ENCODE measurements at regions not wholly inside any gene's neighbourhood (a gene's known extent, or its start where the extent isn't known, plus 50 kb on each side); places are given as distances from the start of the nearest gene placed in this dataset.
"Not testable (repeated sequence)": the region's sequence is repeated elsewhere in the genome, so short reads cannot be mapped to it uniquely, and the experiment has no call there.

DNA sequence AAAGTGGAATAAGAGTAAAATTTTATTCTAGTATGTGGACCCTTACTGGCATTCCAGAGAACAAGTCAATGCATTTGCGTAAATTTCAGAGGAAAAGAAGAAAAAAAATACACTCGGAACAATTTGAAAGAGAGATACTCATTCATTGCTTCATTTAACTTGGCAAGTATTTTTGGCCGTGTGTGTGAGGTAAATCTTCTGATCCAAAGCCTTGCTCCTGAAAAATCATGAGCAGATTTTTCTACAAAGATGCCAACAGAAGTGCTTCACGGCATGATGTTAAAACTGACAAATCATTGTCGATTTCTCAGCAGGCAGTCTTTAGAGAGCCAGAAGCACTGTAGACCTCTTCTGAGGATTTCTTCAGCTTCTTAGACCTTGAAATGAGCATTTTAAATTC, 194.0 kb downstream of the COX18 start:
- no peak for DNase-seq

DNA sequence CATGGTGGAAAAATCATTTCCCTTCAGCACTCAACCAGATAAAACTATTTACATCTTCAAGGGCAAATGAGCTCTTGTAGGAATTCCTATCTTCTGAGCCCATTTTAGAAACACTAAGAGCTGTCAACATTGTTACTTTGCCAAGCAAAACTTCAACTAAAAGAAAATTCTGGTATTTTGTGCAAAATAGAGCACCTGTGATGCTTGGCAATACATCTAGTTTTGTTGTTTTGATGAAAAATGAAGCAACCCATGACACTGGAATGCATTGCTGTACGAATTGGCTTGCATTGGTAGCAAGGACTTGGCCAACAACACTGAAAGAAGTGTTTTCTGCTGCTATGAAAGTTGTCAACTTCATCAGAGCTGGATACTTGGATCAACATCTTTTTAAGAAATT, 194.4 kb downstream of the COX18 start:
- no peak for DNase-seq

DNA sequence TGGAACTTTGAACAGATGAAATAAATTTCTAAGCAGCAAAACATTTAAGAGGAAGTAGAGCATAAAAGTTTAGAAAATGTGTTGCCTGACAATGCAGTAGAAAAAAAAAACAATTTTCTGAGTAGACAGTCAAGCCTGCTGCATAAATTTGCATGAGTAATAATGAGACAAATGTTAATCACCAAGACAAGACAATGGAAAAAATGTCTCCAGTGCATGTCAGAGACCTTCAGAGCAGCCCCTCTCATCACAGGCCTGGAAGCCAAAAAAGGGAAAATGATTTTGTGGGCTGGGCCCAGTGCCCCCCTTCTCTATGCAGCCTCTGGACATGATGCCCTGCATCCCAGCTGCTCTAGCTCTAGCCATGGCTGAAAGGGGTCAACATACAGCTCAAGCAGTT, 204.6 kb downstream of the COX18 start:
- DNase-seq = no peak

DNA sequence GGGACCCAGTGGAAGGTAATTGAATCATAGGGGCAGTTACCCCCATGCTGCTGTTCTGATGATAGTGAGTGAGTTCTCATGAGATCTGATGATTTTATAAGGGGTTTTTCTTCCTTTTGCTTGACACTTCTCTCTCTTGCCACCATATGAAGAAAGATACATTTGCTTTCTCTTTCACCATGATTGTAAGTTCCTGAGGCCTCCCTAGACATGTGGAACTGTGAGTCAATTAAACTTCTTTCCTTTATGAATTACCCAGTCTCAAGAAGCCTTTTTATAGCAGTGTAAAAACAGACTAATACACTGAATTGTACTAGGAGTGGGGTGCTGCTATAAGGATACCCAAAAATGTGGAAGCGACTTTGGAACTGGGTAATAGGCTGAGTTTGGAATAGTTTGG, 205.2 kb downstream of the COX18 start:
- not testable (repeated sequence) for DNase-seq

DNA sequence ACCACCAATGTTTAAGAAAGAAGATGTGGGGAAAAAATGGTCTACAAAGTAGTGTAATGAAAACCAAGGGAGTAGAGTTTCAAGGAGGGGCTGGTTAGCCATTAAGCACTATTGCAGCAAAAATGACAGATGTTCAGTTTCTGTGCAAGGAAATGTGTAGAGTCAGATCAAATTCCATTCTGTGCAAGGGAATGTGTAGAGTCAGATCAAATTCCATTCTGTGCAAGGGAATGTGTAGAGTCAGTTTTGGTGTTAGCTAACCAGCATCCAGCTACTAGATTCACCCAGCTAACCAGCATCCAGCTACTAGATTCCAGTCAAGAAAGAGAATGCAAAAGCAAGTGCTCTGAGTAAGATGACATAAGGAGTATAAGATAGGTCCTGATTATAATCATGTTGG, 208.8 kb downstream of the COX18 start:
- no peak for DNase-seq

DNA sequence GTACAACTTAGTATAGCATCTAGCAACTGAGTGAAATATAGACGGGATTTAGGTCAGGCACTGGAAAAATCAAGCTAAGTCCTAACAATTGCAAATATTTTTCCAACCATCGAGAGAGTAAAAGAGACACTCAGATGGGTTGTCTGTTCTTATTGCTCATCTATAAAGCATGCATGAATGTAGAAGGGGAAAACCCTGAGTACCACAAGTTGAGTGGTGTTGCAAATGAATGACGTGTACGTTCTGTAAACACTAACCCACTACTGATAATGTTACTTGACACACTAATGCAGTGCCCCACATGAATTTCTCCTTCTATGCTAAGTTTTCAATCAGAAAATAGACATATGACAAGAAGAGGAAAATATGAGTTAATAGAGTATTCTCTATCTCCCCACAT, 211.2 kb downstream of the COX18 start:
- no peak for DNase-seq

DNA sequence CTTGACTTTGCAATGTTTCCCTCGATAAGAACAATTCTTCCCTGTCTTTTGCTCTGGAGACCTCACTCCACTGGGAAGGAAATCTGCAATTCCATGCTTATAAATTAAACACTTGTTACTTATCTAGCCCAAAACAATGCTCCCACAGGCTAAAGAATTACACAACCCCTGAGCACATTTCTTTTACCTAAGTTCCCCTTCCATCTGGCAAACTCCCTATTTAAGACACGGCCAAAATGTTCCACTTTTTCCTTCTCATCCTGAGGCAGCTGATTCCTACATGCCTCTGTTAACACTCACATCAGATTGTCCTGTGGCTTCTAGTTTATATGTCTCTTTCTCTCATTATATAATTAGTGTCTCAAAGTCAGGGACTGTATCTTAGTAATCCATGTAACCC, 211.7 kb downstream of the COX18 start:
- no peak for DNase-seq

DNA sequence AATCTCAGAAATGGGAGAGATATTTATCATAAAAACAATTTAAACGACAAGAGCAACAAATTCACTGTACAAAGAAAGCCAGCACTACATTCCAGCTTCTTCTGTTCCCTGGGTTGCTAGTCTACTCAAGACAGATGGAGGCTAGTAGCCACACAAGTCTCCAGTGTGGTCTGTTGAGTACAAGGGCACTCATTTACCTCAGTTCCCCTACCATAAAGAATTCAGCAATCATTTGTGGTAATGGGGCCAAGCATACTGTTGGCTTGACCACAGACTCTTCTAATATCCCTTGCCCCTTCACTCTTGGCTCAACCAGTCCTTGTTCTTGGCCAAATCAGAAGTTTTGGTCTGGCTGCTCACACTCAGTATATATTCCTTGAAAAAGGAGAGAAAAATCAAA, 212.3 kb downstream of the COX18 start:
- DNase-seq = no peak

DNA sequence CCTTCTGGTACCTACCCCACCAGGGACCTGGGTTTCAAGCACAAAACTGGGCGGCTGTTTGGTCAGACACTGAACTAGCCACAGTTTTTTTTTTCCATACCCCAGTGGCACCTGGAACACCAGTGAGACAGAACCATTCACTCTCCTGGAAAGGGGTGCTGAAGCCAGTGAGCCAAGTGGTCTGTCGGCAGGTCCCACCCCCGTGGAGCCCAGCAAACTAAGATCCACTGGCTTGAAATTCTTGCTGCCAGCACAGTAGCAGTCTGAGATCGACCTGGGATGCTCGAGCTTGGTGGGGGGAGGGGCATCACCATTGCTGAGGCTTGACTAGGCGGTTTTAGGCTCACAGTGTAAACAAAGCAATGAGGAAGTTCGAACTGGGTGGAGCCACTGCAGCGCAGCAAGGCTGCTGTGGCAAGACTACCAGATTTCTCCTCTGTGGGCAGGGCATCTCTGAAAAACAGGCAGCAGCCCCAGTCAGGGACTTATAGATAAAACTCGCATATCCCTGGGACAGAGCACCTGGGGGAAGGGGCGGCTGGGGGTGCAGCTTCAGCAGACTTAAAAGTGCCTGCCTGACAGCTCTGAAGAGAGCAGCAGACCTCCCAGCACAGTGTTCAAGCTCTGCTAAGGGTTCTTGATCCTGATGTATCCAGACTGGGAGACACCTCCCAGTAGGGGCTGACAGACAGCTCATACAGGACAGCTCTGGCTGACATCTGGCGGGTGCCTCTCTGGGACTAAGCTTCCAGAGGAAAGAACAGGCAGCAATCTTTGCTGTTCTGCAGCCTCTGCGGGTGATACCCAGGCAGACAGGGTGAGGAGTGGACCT, 223.0 kb downstream of the COX18 start:
- no peak for DNase-seq

DNA sequence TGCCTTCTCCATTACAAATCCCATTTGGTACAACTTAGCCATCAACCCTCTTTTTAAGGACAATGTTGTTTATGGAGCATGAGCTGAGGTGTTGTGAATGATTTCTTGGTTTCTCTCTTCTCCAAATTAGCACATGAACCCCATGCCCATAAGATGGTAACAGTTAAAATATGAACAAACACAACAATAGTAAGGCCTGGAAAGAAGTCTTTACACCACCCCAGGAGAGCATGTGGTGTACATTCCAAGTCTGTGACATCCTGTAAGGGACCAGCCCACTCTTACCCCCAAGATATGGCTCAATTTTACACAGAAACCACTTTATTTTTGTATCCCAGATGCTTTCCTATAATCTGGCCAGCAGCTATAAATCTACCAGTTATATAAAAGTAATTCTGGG, 226.1 kb downstream of the COX18 start:
- DNase-seq = no peak

DNA sequence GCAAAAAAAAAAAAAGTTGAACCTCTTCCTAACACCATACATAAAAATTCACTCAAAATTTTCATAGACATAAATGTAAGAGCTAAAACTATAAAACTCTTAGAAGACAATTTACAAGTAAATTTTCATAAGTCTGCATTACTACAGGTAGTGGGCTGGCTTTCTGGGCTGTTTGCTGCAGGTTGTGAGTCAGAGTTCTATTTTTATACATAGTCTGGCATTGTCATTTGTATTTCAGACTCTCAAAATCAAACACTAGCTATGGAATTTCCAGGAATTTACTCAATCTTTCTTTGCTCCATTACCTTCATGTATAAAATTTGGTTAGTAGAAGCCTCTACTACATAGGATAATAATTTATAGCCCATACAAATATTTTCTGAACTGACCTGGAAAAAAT, 227.2 kb downstream of the COX18 start:
- no peak for DNase-seq

DNA sequence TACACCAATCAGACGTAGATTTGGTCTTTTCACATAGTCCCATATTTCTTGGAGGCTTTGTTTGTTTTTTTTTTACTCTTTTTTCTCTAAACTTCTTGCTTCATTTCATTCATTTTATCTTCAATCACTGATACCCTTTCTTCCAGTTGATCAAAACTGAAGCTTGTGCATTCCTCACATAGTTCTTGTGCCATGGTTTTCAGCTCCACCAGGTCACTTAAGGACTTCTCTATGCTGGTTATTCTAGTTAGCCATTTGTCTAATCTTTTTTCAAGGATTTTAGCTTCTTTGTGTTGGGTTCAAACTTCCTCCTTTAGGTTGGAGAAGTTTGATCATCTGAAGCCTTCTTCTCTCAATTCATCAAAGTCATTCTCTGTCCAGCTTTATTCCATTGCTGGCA, 229.3 kb downstream of the COX18 start:
- DNase-seq = not testable (repeated sequence)

DNA sequence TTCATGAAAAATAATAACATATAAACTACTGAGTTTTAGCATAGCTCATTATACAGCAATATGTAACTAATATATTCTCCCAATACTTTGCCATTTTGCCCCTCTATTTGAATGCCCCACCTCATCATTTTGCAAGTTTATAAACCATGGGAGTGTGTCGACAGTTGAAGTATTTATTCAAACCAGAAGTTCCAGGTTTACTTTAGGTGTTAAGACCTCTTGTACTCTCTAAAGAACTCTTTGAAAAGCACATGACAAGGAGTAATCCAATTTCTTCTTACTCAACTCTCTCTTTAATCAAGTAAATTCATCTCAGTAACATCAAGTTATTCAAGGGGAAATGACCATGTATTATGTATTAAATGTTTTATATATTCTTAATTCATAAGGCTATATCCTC, 240.7 kb downstream of the COX18 start:
- DNase-seq = no peak

DNA sequence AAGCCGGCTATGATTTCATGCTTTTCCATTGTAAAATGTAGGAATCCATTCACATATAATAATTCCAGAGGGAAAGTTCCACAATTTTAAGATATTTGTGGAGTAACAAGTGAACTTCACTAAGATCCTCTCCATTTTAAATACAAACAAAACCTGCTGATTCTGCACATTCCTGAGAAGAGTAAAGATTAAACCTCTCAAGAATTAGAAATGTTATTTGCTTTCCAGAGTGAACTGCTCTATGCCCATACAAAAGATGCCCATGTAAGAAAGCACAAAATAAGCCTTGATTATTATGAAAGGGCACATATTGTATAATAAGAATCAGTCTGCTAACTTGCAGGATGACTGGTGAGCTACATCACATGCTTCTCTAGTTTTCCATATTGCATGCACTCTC, 241.5 kb downstream of the COX18 start:
- DNase-seq = no peak

DNA sequence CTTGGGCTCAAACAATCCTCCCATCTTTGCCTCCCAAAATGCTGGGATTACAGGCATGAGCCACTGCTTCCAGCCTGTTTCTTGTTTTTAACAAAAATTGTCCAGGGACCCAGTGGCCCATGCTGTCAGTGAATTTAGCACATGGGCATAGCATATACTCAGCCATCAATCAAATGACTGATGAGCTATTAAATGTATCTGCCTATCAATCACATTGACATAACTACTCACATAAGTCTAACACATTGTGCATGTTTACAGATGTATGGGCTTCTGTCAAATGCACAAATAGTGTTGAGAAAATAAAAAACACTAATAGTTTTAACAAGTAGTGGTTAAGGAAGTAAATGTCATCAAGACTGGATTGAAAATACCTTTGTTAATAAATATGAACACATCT, 249.4 kb downstream of the COX18 start:
- no peak for DNase-seq

DNA sequence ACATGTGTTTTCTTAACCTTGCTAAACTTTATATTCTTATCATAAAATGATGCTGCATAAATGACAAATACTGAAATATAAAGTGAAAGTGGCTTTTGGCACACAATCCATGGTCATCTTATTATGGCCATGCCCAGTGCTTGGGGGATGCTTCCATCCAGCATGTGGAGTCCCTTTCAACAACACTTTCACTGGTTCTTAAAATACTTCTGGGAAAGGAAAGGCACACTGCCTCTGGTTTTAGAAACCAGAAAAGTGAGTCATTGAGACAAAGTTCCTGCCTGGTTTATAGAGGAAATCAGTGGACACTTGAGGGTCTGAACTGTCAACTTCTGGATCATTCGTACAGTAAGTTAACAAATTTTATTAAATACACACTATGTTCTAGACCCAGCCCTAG, 248.0 kb upstream of the ADAMTS3 start:
- no peak for DNase-seq

DNA sequence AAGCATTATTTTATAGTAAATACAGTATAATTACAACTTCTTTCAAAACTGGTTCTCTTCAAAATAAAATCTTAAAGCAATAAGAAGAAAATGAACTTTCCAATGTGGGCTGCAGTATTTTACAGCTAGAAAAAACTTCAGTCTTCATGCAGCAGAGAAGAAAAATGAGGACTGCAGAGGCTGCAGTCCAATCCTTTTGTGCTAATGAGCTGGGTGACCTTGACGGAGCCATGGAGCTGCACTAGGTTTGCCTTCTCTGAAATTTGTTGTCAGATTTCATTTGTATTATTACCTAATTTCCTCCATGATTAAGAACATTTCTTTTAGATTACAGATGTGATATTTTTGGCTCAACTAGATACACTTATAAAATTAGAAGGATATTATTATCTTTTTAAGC, 245.2 kb upstream of the ADAMTS3 start:
- DNase-seq = no peak

DNA sequence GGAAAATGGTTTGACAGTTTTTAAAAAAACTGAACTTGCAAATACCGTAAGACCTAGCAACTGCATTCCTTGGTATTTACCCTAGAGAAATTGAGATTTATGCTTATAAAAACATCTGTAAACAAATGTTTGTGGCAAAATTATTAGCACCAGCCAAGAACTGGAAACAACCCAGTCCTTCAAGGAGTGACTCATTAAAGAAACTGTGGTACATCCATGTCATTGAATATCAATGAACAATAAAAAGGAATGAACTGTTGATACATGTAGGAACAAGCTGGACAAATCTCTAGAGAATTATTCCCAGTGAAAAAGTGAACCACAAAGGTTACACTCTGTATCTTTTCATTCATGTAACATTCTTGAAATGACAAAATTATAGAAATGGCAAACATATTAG, 240.2 kb upstream of the ADAMTS3 start:
- DNase-seq = no peak

DNA sequence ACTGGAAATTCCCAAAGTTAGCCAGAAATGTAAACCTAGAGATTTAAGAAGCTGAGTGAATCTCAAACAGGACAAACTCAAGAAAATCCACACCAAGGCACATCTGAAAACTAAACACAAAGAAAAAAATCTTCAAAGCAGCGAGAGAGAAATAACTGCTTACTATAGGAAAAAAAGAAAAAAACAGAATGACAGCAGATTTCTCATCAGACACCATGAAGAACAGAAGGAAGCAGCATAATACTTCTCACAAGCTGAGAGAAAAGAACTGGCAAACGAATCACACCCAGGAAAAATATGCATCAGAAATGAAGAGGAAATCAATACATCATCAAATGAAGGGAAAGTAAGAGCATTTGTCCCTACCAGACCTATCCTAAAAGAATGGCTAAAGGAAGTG, 236.3 kb upstream of the ADAMTS3 start:
- no peak for DNase-seq

DNA sequence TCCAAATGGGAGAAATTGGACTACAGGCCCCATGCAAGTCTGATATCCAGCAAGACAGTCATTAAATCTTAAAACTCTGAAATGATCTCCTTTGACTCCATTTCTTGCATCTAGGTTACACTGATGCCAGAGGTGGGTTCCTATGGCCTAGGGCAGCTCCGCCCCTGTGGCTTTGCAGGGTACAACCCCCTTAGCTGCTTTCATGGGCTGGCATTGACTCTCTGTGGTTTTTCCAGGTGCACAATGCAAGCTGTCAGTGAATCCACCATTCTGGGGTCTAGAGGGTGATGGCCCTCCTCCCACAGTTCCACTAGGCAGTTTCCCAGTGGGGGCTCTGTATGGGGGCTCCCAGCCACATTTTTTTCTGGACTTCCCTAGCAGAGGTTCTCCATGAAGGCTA, 228.5 kb upstream of the ADAMTS3 start:
- DNase-seq = no peak

DNA sequence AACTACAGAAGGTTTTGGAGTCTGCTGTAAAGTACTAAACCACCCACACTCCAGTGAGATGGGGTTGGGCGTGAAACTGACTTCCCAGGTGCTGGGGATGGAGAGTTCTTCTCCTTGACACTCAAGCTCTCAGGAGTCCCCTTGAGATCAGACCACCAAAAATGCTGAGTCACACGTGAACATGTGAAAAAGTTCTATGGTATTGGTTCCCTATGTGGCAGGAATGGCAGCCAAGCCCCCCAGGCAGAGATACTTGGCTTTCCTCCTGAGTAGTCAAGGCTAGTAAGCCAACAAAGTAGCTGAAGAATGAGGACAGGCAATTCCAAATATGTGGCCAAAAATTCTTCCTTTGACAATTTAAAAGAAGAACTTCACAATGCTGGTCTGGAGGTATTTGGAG, 222.0 kb upstream of the ADAMTS3 start:
- DNase-seq = no peak

DNA sequence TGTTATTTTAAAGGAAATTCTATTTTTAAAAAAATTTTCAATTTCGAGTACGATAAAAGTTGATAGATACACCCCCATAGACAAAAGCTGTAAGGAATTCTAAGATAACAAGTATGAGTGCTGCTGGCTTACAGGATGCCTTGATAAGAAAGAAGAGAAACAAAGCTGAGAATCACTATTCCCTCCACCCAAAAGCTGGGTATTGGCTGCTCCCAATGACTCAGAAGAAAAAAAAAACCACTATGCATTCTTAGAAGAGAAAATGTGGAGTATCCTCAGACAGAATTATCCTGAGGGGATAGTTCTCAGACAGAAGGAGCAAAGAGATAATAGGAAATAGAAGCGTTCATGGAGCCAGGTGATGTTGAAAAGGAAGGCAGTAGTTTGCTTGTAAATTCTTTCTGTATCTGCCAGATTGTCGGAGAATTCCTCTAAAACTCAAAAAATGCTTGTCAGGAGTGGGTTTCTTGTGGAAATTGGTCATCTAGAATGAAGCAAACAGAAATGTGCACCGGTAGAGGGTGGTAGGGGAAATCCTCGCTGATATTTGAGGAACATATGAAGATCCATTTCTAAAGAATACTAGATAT, 217.5 kb upstream of the ADAMTS3 start:
- DNase-seq = no peak

DNA sequence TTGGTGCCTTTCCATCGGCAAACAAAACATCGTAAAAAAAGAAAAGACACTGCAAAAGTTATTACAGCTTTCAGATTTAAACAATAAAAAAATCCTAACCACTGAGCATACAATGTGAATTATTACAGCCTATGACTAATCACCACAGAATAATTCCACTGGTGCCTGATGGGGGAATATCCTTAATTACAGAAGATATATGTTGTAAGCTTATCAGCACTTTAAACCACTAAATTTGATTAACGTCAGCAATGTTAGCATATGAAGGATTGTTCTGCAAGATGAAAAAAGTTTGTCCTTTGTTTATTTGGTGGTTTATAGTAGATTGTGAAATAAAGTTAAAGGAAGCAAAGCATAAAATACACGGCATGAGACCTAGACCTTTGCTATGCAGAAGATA, 210.2 kb upstream of the ADAMTS3 start:
- peak; percentile 4 for DNase-seq

DNA sequence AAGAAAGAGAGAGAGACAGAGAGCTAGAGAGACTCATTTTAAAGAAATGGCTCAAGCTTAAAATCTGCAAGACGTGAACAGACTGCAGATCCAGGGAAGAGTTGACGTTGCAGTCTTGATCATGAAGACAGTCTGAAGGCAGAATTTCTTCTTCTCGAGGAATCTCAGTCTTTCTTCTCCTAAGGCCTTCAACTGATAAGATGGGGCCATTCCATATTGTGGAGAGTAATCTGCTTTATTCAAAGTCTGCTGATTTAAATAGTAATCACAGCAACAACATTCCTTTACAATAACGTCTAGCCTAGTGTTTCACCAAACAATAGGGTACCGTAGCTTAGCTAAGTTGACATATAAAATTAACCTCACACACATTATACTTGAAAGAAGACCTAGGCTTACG, 208.4 kb upstream of the ADAMTS3 start:
- no peak for DNase-seq
